Effector memory CD4-positive, alpha-beta T cell (primary cell): ENCODE measurements at regions not wholly inside any gene's neighbourhood (a gene's known extent, or its start where the extent isn't known, plus 50 kb on each side); places are given as distances from the start of the nearest gene placed in this dataset.

ENCODE experiments used
- DNase-seq, 3 donors: peaks; one replicate each; pipeline ENCODE4 v3.0.0-alpha.2; 2020
- H3K27ac ChIP-seq: 2 replicates; pipeline ENCODE4 v1.7.0; 2013; ENCODE audit warnings: mild to moderate bottlenecking, low read length, moderate library complexity; ENCODE audit not compliant: insufficient read depth, poor library complexity, severe bottlenecking
- H3K27me3 ChIP-seq: replicated peaks from 2 replicates; pipeline ENCODE4 v1.7.0; 2013; ENCODE audit warnings: mild to moderate bottlenecking, low read length; ENCODE audit not compliant: insufficient read depth, control insufficient read depth, poor library complexity, severe bottlenecking
- H3K36me3 ChIP-seq: 2 replicates; pipeline ENCODE4 v1.7.0; 2013; ENCODE audit warnings: mild to moderate bottlenecking, low read length, moderate library complexity; ENCODE audit not compliant: control insufficient read depth, insufficient read depth
- H3K4me1 ChIP-seq: 2 replicates; pipeline ENCODE4 v1.7.0; 2013; ENCODE audit warnings: low read length, mild to moderate bottlenecking; ENCODE audit not compliant: control insufficient read depth, insufficient read depth, poor library complexity, severe bottlenecking
- H3K4me3 ChIP-seq: 2 replicates; pipeline ENCODE4 v1.7.0; 2013; ENCODE audit warnings: low read length, low read depth, mild to moderate bottlenecking; ENCODE audit not compliant: insufficient read depth, poor library complexity, severe bottlenecking
- H3K9me3 ChIP-seq: 2 replicates; pipeline ENCODE4 v1.7.0; 2013; ENCODE audit warnings: mild to moderate bottlenecking, low read length, moderate library complexity; ENCODE audit not compliant: control insufficient read depth

GRCh38 chr3:95899494-95899893 lies 914.9 kb upstream of the EPHA6 start:
- Histone ChIP-seq H3K27me3 (no peaks in the 10 kb centered on the region), H3K4me1 (no peaks in the 10 kb centered on the region), H3K36me3 (no peaks in the 10 kb centered on the region), H3K27ac (no peak overlapping the region), H3K9me3 (no peaks in the 10 kb centered on the region), H3K4me3 (no peak overlapping the region)
- no peak for DNase-seq

GRCh38 chr3:95899911-95900310 lies 914.5 kb upstream of the EPHA6 start:
- H3K27me3 ChIP-seq: no peaks in the 10 kb centered on the region
- no peaks in the 10 kb centered on the region for H3K9me3 ChIP-seq
- no peaks in the 10 kb centered on the region for H3K4me1 ChIP-seq
- DNase-seq: no peak
- no peaks in the 10 kb centered on the region for H3K36me3 ChIP-seq
- H3K27ac ChIP-seq: no peak overlapping the region
- no peak overlapping the region for H3K4me3 ChIP-seq

- Histone ChIP-seq H3K9me3 (no peaks in the 10 kb centered on the region), H3K27ac (no peak overlapping the region), H3K36me3 (no peaks in the 10 kb centered on the region), H3K4me1 (no peaks in the 10 kb centered on the region), H3K27me3 (no peaks in the 10 kb centered on the region), H3K4me3 (no peak overlapping the region)
- DNase-seq: no peak
Measured at GRCh38 chr3:95901948-95902347, 912.4 kb upstream of the EPHA6 start.

- no peaks in the 10 kb centered on the region for H3K9me3 ChIP-seq
- no peak for DNase-seq
- H3K27ac ChIP-seq: no peak overlapping the region
- H3K27me3 ChIP-seq: no peaks in the 10 kb centered on the region
- H3K4me1 ChIP-seq: no peaks in the 10 kb centered on the region
- H3K4me3 ChIP-seq: no peak overlapping the region
- H3K36me3 ChIP-seq: no peaks in the 10 kb centered on the region
Measured at GRCh38 chr3:95905182-95905581, 909.2 kb upstream of the EPHA6 start.

- Histone ChIP-seq H3K4me1 (no peaks in the 10 kb centered on the region), H3K27ac (no peak overlapping the region), H3K9me3 (no peaks in the 10 kb centered on the region), H3K27me3 (no peaks in the 10 kb centered on the region), H3K36me3 (no peaks in the 10 kb centered on the region), H3K4me3 (no peak overlapping the region)
- no peak for DNase-seq
Measured at GRCh38 chr3:95911767-95912166, 902.6 kb upstream of the EPHA6 start.

- no peak overlapping the region for H3K27ac ChIP-seq
- H3K4me3 ChIP-seq: no peak overlapping the region
- H3K9me3 ChIP-seq: no peaks in the 10 kb centered on the region
- DNase-seq: no peak
- H3K27me3 ChIP-seq: no peaks in the 10 kb centered on the region
- no peaks in the 10 kb centered on the region for H3K36me3 ChIP-seq
- no peaks in the 10 kb centered on the region for H3K4me1 ChIP-seq
Measured at GRCh38 chr3:95923496-95924210, 890.7 kb upstream of the EPHA6 start.

GRCh38 chr3:95926904-95927501 lies 887.4 kb upstream of the EPHA6 start:
- no peak overlapping the region for H3K4me3 ChIP-seq
- H3K36me3 ChIP-seq: no peaks in the 10 kb centered on the region
- DNase-seq: no peak
- no peaks in the 10 kb centered on the region for H3K4me1 ChIP-seq
- H3K27ac ChIP-seq: no peak overlapping the region
- H3K9me3 ChIP-seq: no peaks in the 10 kb centered on the region
- H3K27me3 ChIP-seq: no peaks in the 10 kb centered on the region

GRCh38 chr3:95934181-95934580 lies 880.2 kb upstream of the EPHA6 start:
- no peak for DNase-seq
- no peaks in the 10 kb centered on the region for H3K36me3 ChIP-seq
- H3K4me1 ChIP-seq: no peaks in the 10 kb centered on the region
- no peaks in the 10 kb centered on the region for H3K27me3 ChIP-seq
- H3K9me3 ChIP-seq: no peaks in the 10 kb centered on the region
- no peak overlapping the region for H3K4me3 ChIP-seq
- H3K27ac ChIP-seq: no peak overlapping the region

- no peaks in the 10 kb centered on the region for H3K36me3 ChIP-seq
Measured at GRCh38 chr3:95939235-95939809, 875.1 kb upstream of the EPHA6 start.

GRCh38 chr3:95965704-95966336 lies 848.6 kb upstream of the EPHA6 start:
- no peaks in the 10 kb centered on the region for H3K27me3 ChIP-seq
- no peak for DNase-seq
- H3K4me1 ChIP-seq: no peaks in the 10 kb centered on the region
- no peaks in the 10 kb centered on the region for H3K36me3 ChIP-seq
- H3K9me3 ChIP-seq: no peaks in the 10 kb centered on the region
- no peak overlapping the region for H3K27ac ChIP-seq
- no peak overlapping the region for H3K4me3 ChIP-seq

More at GRCh38 chr3:95939235-95939809, 875.1 kb upstream of the EPHA6 start:
- no peak for DNase-seq
- no peaks in the 10 kb centered on the region for H3K4me1 ChIP-seq
- no peak overlapping the region for H3K27ac ChIP-seq
- no peak overlapping the region for H3K4me3 ChIP-seq
- H3K27me3 ChIP-seq: no peaks in the 10 kb centered on the region
- no peaks in the 10 kb centered on the region for H3K9me3 ChIP-seq
